ENCODE measurements at regions not wholly inside any gene's neighbourhood (a gene's known extent, or its start where the extent isn't known, plus 50 kb on each side); places are given as distances from the start of the nearest gene placed in this dataset.

GRCh38 chr11:25769287-25769686 lies 562.6 kb upstream of the ANO3 start:
- Mint-ChIP-seq H3K4me3 (no peak overlapping the region), H3K27ac (no peak overlapping the region), H3K36me3 (no peaks in the 10 kb centered on the region), H3K9me3 (peaks cover 7% of the 10 kb centered on the region in 2 donors), H3K4me1 (no peaks in the 10 kb centered on the region), H3K27me3 (ENCODE audit: low read depth in 2 of 2) (no peaks in the 10 kb centered on the region)
- no peak overlapping the region for H3K27ac ChIP-seq (ENCODE audit: low read length)
- TF ChIP-seq CTCF (IDR thresholded peaks at IDR 0.05): no peak
- H3K27me3 ChIP-seq (ENCODE audit: control insufficient read depth, insufficient read depth, low read length): no peaks in the 10 kb centered on the region
- WGBS (ENCODE audit: insufficient coverage): 45% methylated on average over 2 of the region's 3 CpGs
- ATAC-seq: no peak
- DNase-seq: no peak
- H3K36me3 ChIP-seq (ENCODE audit: control insufficient read depth, insufficient read depth, low read length): no peaks in the 10 kb centered on the region
- H3K4me1 ChIP-seq (ENCODE audit: control insufficient read depth, insufficient read depth, low read length): no peaks in the 10 kb centered on the region
- H3K4me3 ChIP-seq (ENCODE audit: low read length): no peak overlapping the region
- no peaks in the 10 kb centered on the region for H3K9me3 ChIP-seq (ENCODE audit: control insufficient read depth, insufficient read depth, low read length)
- intact Hi-C loops (cut with micrococcal nuclease): no loop called here

GRCh38 chr11:25771605-25772004 lies 560.3 kb upstream of the ANO3 start:
- H3K9me3 Mint-ChIP-seq: peaks cover 7 to 10% of the 10 kb centered on the region in 2 donors
- H3K27me3 Mint-ChIP-seq (ENCODE audit: low read depth in 2 of 2): no peaks in the 10 kb centered on the region
- Histone ChIP-seq H3K27me3 (ENCODE audit: control insufficient read depth, insufficient read depth, low read length) (no peaks in the 10 kb centered on the region), H3K27ac (ENCODE audit: low read length) (no peak overlapping the region), H3K9me3 (ENCODE audit: control insufficient read depth, insufficient read depth, low read length) (no peaks in the 10 kb centered on the region), H3K4me3 (ENCODE audit: low read length) (no peak overlapping the region), H3K4me1 (ENCODE audit: control insufficient read depth, insufficient read depth, low read length) (no peaks in the 10 kb centered on the region), H3K36me3 (ENCODE audit: control insufficient read depth, insufficient read depth, low read length) (no peaks in the 10 kb centered on the region)
- intact Hi-C loops (cut with micrococcal nuclease): no loop called here
- 90% methylated on average over 2 of the region's 4 CpGs for WGBS (ENCODE audit: insufficient coverage)
- DNase-seq: no peak
- no peaks in the 10 kb centered on the region for H3K36me3 Mint-ChIP-seq
- no peak for TF ChIP-seq CTCF (IDR thresholded peaks at IDR 0.05)
- no peak for ATAC-seq
- H3K27ac Mint-ChIP-seq: no peak overlapping the region
- H3K4me1 Mint-ChIP-seq: no peaks in the 10 kb centered on the region
- no peak overlapping the region for H3K4me3 Mint-ChIP-seq

- Histone ChIP-seq H3K9me3 (ENCODE audit: control insufficient read depth, insufficient read depth, low read length) (no peaks in the 10 kb centered on the region), H3K27ac (ENCODE audit: low read length) (no peak overlapping the region), H3K4me3 (ENCODE audit: low read length) (no peak overlapping the region), H3K36me3 (ENCODE audit: control insufficient read depth, insufficient read depth, low read length) (no peaks in the 10 kb centered on the region), H3K4me1 (ENCODE audit: control insufficient read depth, insufficient read depth, low read length) (no peaks in the 10 kb centered on the region), H3K27me3 (ENCODE audit: control insufficient read depth, insufficient read depth, low read length) (no peaks in the 10 kb centered on the region)
- ATAC-seq: no peak
- TF ChIP-seq CTCF (IDR thresholded peaks at IDR 0.05): no peak
- no peak overlapping the region for H3K4me3 Mint-ChIP-seq
- no peak overlapping the region for H3K27ac Mint-ChIP-seq
- DNase-seq: no peak
- H3K9me3 Mint-ChIP-seq: peaks cover 5 to 10% of the 10 kb centered on the region in 2 donors
- no peaks in the 10 kb centered on the region for H3K4me1 Mint-ChIP-seq
- intact Hi-C loops (cut with micrococcal nuclease): no loop called here
- no peaks in the 10 kb centered on the region for H3K27me3 Mint-ChIP-seq (ENCODE audit: low read depth in 2 of 2)
- H3K36me3 Mint-ChIP-seq: no peaks in the 10 kb centered on the region
- no CpG with 5 or more reads among the region's 1 CpG for WGBS (ENCODE audit: insufficient coverage)
Measured at GRCh38 chr11:25775603-25776002, 556.3 kb upstream of the ANO3 start.

- ATAC-seq (no peak), DNase-seq (no peak)
- H3K27me3 Mint-ChIP-seq (ENCODE audit: low read depth in 2 of 2): no peaks in the 10 kb centered on the region
- no peak overlapping the region for H3K4me3 Mint-ChIP-seq
- no CpG with 5 or more reads among the region's 1 CpG for WGBS (ENCODE audit: insufficient coverage)
- Histone ChIP-seq H3K36me3 (ENCODE audit: control insufficient read depth, insufficient read depth, low read length) (no peaks in the 10 kb centered on the region), H3K9me3 (ENCODE audit: control insufficient read depth, insufficient read depth, low read length) (peaks cover 4% of the 10 kb centered on the region), H3K27me3 (ENCODE audit: control insufficient read depth, insufficient read depth, low read length) (no peaks in the 10 kb centered on the region), H3K27ac (ENCODE audit: low read length) (no peak overlapping the region), H3K4me3 (ENCODE audit: low read length) (no peak overlapping the region), H3K4me1 (ENCODE audit: control insufficient read depth, insufficient read depth, low read length) (no peaks in the 10 kb centered on the region)
- peaks cover 2 to 6% of the 10 kb centered on the region in 2 donors for H3K9me3 Mint-ChIP-seq
- no peak overlapping the region for H3K27ac Mint-ChIP-seq
- intact Hi-C loops (cut with micrococcal nuclease): no loop called here
- TF ChIP-seq CTCF (IDR thresholded peaks at IDR 0.05): no peak
- no peaks in the 10 kb centered on the region for H3K36me3 Mint-ChIP-seq
- no peaks in the 10 kb centered on the region for H3K4me1 Mint-ChIP-seq
Measured at GRCh38 chr11:25776238-25776637, 555.7 kb upstream of the ANO3 start.

Data from natural killer cell (primary cell).